Uterus (tissue), 2 donors: ENCODE measurements at regions not wholly inside any gene's neighbourhood (a gene's known extent, or its start where the extent isn't known, plus 50 kb on each side); places are given as distances from the start of the nearest gene placed in this dataset.

Source experiments
- CTCF ChIP-seq, 4 experiments: fragments of 200-600 bp in 2 of 4; fragments of 450-650 bp in 2 of 4; sonication (generic) in 2 of 4; IDR thresholded peaks; one replicate each; pipeline ENCODE4 v1.5.1; 2016 to 2019; ENCODE audit warnings: antibody characterized with exemption in 4 of 4, mild to moderate bottlenecking in 2 of 4, moderate library complexity in 1 of 4
- POLR2A ChIP-seq, 2 donors: fragments of 450-650 bp; IDR thresholded peaks; one replicate each; pipeline ENCODE4 v1.6.1; 2016; ENCODE audit warnings: antibody characterized with exemption in 2 of 2, mild to moderate bottlenecking in 1 of 2, moderate library complexity in 1 of 2

- TF ChIP-seq POLR2A (IDR thresholded peaks at IDR 0.05) (no peak), CTCF (IDR thresholded peaks at IDR 0.05) (no peak)
Measured at GRCh38 chr3:111438283-111438682, 103.7 kb upstream of the CD96 start.
